H1 (cell line): ENCODE measurements at regions not wholly inside any gene's neighbourhood (a gene's known extent, or its start where the extent isn't known, plus 50 kb on each side); places are given as distances from the start of the nearest gene placed in this dataset.

Source experiments
- CTCF ChIA-PET: fragments of 300-600 bp; sonication (Branson Sonifier 250); formaldehyde crosslinking; loops from one replicate; lab custom pipeline; 2021; ENCODE audit not compliant: partially characterized antibody; lab: Charles Lee
- POLR2A ChIA-PET: fragments of 300-600 bp; sonication (Branson Sonifier 250); formaldehyde crosslinking; loops from one replicate; lab custom pipeline; 2021; ENCODE audit warnings: inconsistent platforms; ENCODE audit not compliant: partially characterized antibody; lab: Charles Lee
- DNase-seq, 2 experiments: peaks; one replicate each; pipeline versions ENCODE4 v3.0.0 to v3.0.0-alpha.2; 2010 to 2022; ENCODE audit warnings: low spot score in 2 of 2, low read depth in 1 of 2, mixed read lengths in 1 of 2
- FAIRE-seq: peaks from 2 replicates; lab custom pipeline; 2011; peaks lifted over from hg19 to GRCh38; lab: Jason Lieb, UNC
- H2AFZ ChIP-seq: 2 replicates; pipeline ENCODE4 v1.8.1; 2012; ENCODE audit warnings: low read length, inconsistent platforms
- H2AK5ac ChIP-seq: 2 replicates; pipeline ENCODE4 v1.6.1; 2013; ENCODE audit warnings: low read depth, low read length
- H2BK120ac ChIP-seq: replicated peaks from 2 replicates; pipeline ENCODE3; 2013; ENCODE audit warnings: low read depth, low read length, inconsistent platforms
- H2BK12ac ChIP-seq: 2 replicates; pipeline ENCODE4 v1.6.1; 2013; ENCODE audit warnings: low read depth, low read length
- H2BK15ac ChIP-seq: 2 replicates; pipeline ENCODE4 v1.6.1; 2013; ENCODE audit warnings: low read length
- H2BK20ac ChIP-seq: 2 replicates; pipeline ENCODE4 v1.6.1; 2013; ENCODE audit warnings: low read length
- H2BK5ac ChIP-seq: 2 replicates; pipeline ENCODE4 v1.6.1; 2013; ENCODE audit warnings: low read depth, low read length
- H3K14ac ChIP-seq: 2 replicates; pipeline ENCODE4 v1.6.1; 2013; ENCODE audit warnings: inconsistent platforms; ENCODE audit not compliant: insufficient read length
- H3K18ac ChIP-seq: 2 replicates; pipeline ENCODE4 v1.6.1; 2013; ENCODE audit warnings: low read length; ENCODE audit errors: extremely low read depth
- H3K23ac ChIP-seq: 2 replicates; pipeline ENCODE4 v1.6.1; 2013; ENCODE audit warnings: inconsistent platforms; ENCODE audit not compliant: insufficient read length
- H3K23me2 ChIP-seq: 2 replicates; pipeline ENCODE4 v1.6.1; 2013; ENCODE audit warnings: low read depth, low read length
- H3K27ac ChIP-seq: 2 replicates; pipeline ENCODE4 v1.6.1; 2011; ENCODE audit warnings: low read depth, low read length, inconsistent platforms
- H3K27me3 ChIP-seq, 4 experiments: replicated peaks in 1 of 4; 1 replicate in 1 of 4; 2 replicates in 3 of 4; pipeline versions ENCODE4 v1.6.1 to v1.8.1; 2011 to 2013; ENCODE audit warnings: low read length in 3 of 4, mild to moderate bottlenecking in 3 of 4, inconsistent platforms in 2 of 4, mixed read lengths in 2 of 4, moderate library complexity in 1 of 4; ENCODE audit not compliant: control insufficient read depth in 3 of 4, insufficient read depth in 3 of 4; ENCODE audit errors: extremely low read depth in 1 of 4
- H3K36me3 ChIP-seq, 4 experiments: 2 replicates each; pipeline versions ENCODE4 v1.6.1 to v1.8.1; 2011 to 2013; ENCODE audit warnings: mild to moderate bottlenecking in 4 of 4, low read length in 3 of 4, moderate library complexity in 2 of 4, control low read depth in 1 of 4, inconsistent platforms in 1 of 4; ENCODE audit not compliant: insufficient read depth in 4 of 4, control insufficient read depth in 2 of 4
- H3K4ac ChIP-seq: replicated peaks from 2 replicates; pipeline ENCODE3; 2013; ENCODE audit warnings: low read length, low read depth, mixed read lengths, inconsistent platforms; ENCODE audit not compliant: insufficient read length
- H3K4me1 ChIP-seq, 4 experiments: replicated peaks in 1 of 4; 1 replicate in 1 of 4; 2 replicates in 3 of 4; pipeline versions ENCODE4 v1.6.1 to v1.8.1; 2011 to 2013; ENCODE audit warnings: low read length in 3 of 4, inconsistent platforms in 2 of 4, mixed read lengths in 1 of 4; ENCODE audit not compliant: insufficient read depth in 4 of 4, control insufficient read depth in 3 of 4
- H3K4me2 ChIP-seq, 2 experiments: 2 replicates each; pipeline versions ENCODE4 v1.6.1 to v1.8.1; 2011 to 2013; ENCODE audit warnings: low read depth in 2 of 2, low read length in 2 of 2, control low read depth in 1 of 2, inconsistent platforms in 1 of 2, mild to moderate bottlenecking in 1 of 2; ENCODE audit not compliant: insufficient read depth in 1 of 2
- H3K4me3 ChIP-seq, 4 experiments: fragments of 200-600, 300-600 bp in 1 of 4; sonication (generic), shearing (Covaris generic), sonication (Bioruptor Twin) in 1 of 4; 2 replicates each; pipeline versions ENCODE4 v1.5.1 to v1.8.1; 2011 to 2016; ENCODE audit warnings: low read length in 4 of 4, low read depth in 3 of 4, control low read depth in 2 of 4, inconsistent platforms in 2 of 4, mild to moderate bottlenecking in 2 of 4, mixed read lengths in 1 of 4, moderate library complexity in 1 of 4; ENCODE audit not compliant: insufficient read depth in 2 of 4; ENCODE audit errors: extremely low read depth in 1 of 4
- H3K56ac ChIP-seq: replicated peaks from 2 replicates; pipeline ENCODE3; 2013; ENCODE audit warnings: low read depth, mild to moderate bottlenecking, mixed read lengths, low read length, inconsistent platforms; ENCODE audit not compliant: insufficient read length
- H3K79me1 ChIP-seq: 2 replicates; pipeline ENCODE4 v1.6.1; 2013; ENCODE audit warnings: low read depth, low read length, control low read depth
- H3K79me2 ChIP-seq, 2 experiments: 2 replicates each; pipeline versions ENCODE4 v1.6.1 to v1.8.1; 2012 to 2013; ENCODE audit warnings: low read length in 2 of 2, mild to moderate bottlenecking in 2 of 2, inconsistent platforms in 1 of 2; ENCODE audit not compliant: insufficient read depth in 2 of 2, control insufficient read depth in 1 of 2
- H3K9ac ChIP-seq, 4 experiments: replicated peaks in 1 of 4; 1 replicate in 1 of 4; 2 replicates in 3 of 4; pipeline versions ENCODE4 v1.6.1 to v1.8.1; 2011 to 2013; ENCODE audit warnings: low read depth in 3 of 4, low read length in 3 of 4, control low read depth in 2 of 4, mild to moderate bottlenecking in 2 of 4, moderate library complexity in 2 of 4, inconsistent platforms in 1 of 4; ENCODE audit errors: extremely low read depth in 1 of 4
- H3K9me3 ChIP-seq, 2 experiments: 2 replicates each; pipeline versions ENCODE4 v1.6.1 to v1.8.1; 2012 to 2013; ENCODE audit warnings: mild to moderate bottlenecking in 2 of 2, moderate library complexity in 2 of 2, control low read depth in 1 of 2, inconsistent platforms in 1 of 2, low read depth in 1 of 2, low read length in 1 of 2, mixed read lengths in 1 of 2; ENCODE audit not compliant: insufficient read depth in 2 of 2
- H4K20me1 ChIP-seq, 2 experiments: replicated peaks in 1 of 2; 2 replicates each; pipeline versions ENCODE3 to v1.8.1; 2011 to 2013; ENCODE audit warnings: inconsistent platforms in 2 of 2, low read length in 2 of 2, mild to moderate bottlenecking in 1 of 2; ENCODE audit not compliant: insufficient read depth in 2 of 2, control insufficient read depth in 1 of 2
- H4K5ac ChIP-seq: 2 replicates; pipeline ENCODE4 v1.6.1; 2013; ENCODE audit warnings: low read length, low read depth, mixed read lengths, inconsistent platforms; ENCODE audit not compliant: insufficient read length
- H4K8ac ChIP-seq: 2 replicates; pipeline ENCODE4 v1.8.0; 2013; ENCODE audit warnings: mild to moderate bottlenecking, moderate library complexity, low read length, inconsistent platforms; ENCODE audit not compliant: insufficient read depth; ENCODE audit errors: extremely low read depth
- H4K91ac ChIP-seq: replicated peaks from 2 replicates; pipeline ENCODE3; 2013; ENCODE audit warnings: low read length, mixed read lengths, inconsistent platforms; ENCODE audit not compliant: insufficient read length
- RBBP5 ChIP-seq: IDR thresholded peaks from 2 replicates; pipeline ENCODE4 v1.7.1; 2012; ENCODE audit warnings: low read depth, mild to moderate bottlenecking, inconsistent platforms, low read length, moderate library complexity, borderline replicate concordance
- WGBS, 2 experiments: shearing (Covaris generic) in 1 of 2; methylation state at CpG; one replicate each; pipeline versions ENCODE4 v1.1.6 to v1.1.7; 2013 to 2015; ENCODE audit warnings: low lambda C conversion rate in 2 of 2, mixed read lengths in 2 of 2, inconsistent platforms in 1 of 2, low coverage in 1 of 2, missing lambda C conversion rate in 1 of 2; ENCODE audit not compliant: insufficient replicate concordance in 2 of 2, insufficient coverage in 1 of 2, insufficient read length in 1 of 2; ENCODE audit errors: extremely low coverage in 1 of 2, missing lambda C conversion rate in 1 of 2; 5-methylcytosine and 5-hydroxymethylcytosine counted together

GRCh38 chr12:87121896-87122295 lies 865.7 kb upstream of the MGAT4C start:
- Histone ChIP-seq H3K4me2 (no peak overlapping the region), H3K4me3 (no peak overlapping the region), H2BK20ac (no peak overlapping the region), H2BK5ac (no peak overlapping the region), H3K79me2 (no peaks in the 10 kb centered on the region), H3K9ac (no peak overlapping the region), H3K27me3 (no peaks in the 10 kb centered on the region), H4K5ac (no peak overlapping the region), H4K8ac (no peak overlapping the region), H2AK5ac (no peak overlapping the region), H3K18ac (no peak overlapping the region), H2AFZ (no peak overlapping the region), H2BK12ac (no peak overlapping the region), H2BK15ac (no peak overlapping the region), H2BK120ac (no peak overlapping the region), H3K23ac (no peak overlapping the region), H3K79me1 (no peaks in the 10 kb centered on the region), H3K9me3 (no peaks in the 10 kb centered on the region), H3K4ac (no peak overlapping the region), H3K14ac (no peak overlapping the region), H3K27ac (no peak overlapping the region), H3K4me1 (peaks cover 0 to under 1% (median 0%) of the 10 kb centered on the region in 4 experiments; a peak in 1 of 7 replicates), H3K36me3 (no peaks in the 10 kb centered on the region), H4K91ac (no peak overlapping the region), H3K23me2 (peaks cover 2% of the 10 kb centered on the region; the same call in 1 of the 2 replicates), H4K20me1 (no peaks in the 10 kb centered on the region), H3K56ac (no peak overlapping the region)
- WGBS, 2 experiments: 93% methylated on average over 3 of the region's 3 CpGs; no CpG with 5 or more reads in 1 of the 2 experiments
- POLR2A ChIA-PET: no interaction called here
- CTCF ChIA-PET: no interaction called here
- FAIRE-seq (no peak), DNase-seq (no peak)
- no peak for TF ChIP-seq RBBP5
